HG03457 (cell line): ENCODE measurements at regions not wholly inside any gene's neighbourhood (a gene's known extent, or its start where the extent isn't known, plus 50 kb on each side); places are given as distances from the start of the nearest gene placed in this dataset.
"Not testable (repeated sequence)": the region's sequence is repeated elsewhere in the genome, so short reads cannot be mapped to it uniquely, and the experiment has no call there.

Experiments used
- ATAC-seq: cut with Tn5 transposase; IDR thresholded peaks from one replicate; pipeline ENCODE4 v1.9.1; 2021; ENCODE audit warnings: moderate number of reproducible peaks; ENCODE audit not compliant: unreplicated experiment

- ATAC-seq, result peak; percentile 95
Observed at GRCh38 chr1:121097127-121097866, 86.8 kb downstream of the FAM72B start.

GRCh38 chr1:121097867-121098215 lies 86.3 kb downstream of the FAM72B start:
- ATAC-seq, result not testable (repeated sequence)

- not testable (repeated sequence) for ATAC-seq
Observed at GRCh38 chr1:121109025-121109424, 75.1 kb downstream of the FAM72B start.

GRCh38 chr1:121116522-121117297 lies 67.4 kb downstream of the FAM72B start:
- ATAC-seq, result not testable (repeated sequence)

- ATAC-seq, result not testable (repeated sequence)
Observed at GRCh38 chr1:121117298-121117611, 66.9 kb downstream of the FAM72B start.

GRCh38 chr1:121117622-121118479 lies 66.3 kb downstream of the FAM72B start:
- ATAC-seq, result not testable (repeated sequence)
